ENCODE measurements at regions not wholly inside any gene's neighbourhood (a gene's known extent, or its start where the extent isn't known, plus 50 kb on each side); places are given as distances from the start of the nearest gene placed in this dataset.

DNA sequence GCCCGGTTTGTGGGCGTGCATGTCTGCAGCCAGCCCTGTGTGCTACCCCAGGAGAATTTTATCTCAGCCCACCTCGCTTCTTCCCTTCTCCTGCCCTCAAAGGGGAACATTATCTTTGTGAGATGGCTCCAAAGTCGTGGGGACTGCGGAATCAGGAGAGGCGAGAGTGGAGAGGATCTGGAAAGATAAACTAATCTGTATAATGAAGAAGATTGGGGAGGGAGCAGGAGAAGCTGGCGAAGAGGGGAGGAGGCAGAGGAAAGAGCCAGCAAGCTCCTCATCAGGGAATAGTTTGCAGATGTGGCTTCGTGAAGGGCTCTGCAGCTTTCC lies 310.3 kb downstream of the MATN1 start:
- no peak for DNase-seq
- no peak for TF ChIP-seq GATA1 (IDR thresholded peaks at IDR 0.05; ENCODE audit: low read depth, low read length)
- TF ChIP-seq POLR2A (IDR thresholded peaks at IDR 0.05; ENCODE audit: low read length), result no peak

DNA sequence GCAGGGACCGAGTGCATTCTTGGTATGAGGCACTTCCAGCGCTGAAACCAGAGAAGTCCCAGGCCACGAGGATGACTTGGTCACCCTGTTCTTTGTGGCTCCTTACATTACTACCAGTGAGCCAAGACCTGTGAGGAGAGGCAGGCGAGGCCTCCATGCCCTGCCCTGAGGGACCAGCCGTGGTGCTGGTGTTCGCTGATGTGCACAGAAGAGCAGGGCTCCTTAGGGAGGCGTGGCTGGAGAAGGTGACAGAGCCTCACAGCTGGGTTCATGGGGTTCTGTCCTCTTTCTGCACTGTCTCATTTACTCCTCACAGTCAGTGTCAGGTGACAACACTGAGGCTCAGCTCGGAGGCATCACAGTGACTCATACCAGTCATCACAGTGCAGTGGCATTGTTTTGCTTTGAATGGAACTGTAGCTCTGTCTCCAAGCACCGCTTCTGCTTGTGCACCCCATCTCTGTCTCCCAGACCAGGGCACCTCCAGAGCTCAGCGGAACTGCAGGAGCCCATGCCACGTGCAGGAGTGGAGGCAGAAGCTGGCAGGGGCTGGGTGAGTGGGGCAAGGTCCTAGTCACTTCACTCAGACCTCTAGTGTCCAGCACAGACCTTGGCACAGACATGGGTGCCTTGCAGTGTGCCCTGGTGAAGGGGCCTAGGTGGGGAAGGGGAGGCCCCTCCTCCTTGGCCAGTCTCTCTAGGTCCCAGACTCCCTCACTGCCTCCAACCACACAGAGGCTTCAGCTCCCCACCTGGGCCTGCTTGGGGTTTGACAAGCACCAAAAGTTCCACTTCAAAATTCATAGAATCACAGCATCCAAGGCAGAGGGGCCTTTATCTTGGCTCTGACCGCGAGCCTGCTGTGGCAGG lies 310.9 kb downstream of the MATN1 start:
- no peak for DNase-seq
- TF ChIP-seq POLR2A (IDR thresholded peaks at IDR 0.05; ENCODE audit: low read length) (no peak), GATA1 (IDR thresholded peaks at IDR 0.05; ENCODE audit: low read depth, low read length) (no peak)

DNA sequence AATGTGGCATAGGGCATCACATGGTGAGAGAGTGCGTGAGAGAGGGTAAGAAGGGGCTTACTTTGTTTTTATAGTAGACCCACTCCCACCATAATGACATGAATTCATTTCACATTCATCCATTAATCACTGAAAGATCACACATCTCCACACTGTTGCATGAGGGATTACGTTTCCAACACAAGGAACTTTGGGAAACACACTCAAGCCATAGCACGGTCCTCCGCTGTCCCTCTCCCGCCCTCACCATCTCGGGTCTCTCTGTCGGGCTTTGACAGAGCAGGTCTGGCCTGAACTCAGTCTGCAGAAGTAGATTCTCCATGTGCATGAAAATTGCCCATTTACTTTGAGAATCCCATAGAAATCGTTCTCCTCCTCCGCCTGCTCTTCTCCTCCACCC lies 312.2 kb downstream of the MATN1 start:
- DNase-seq, result no peak
- no peak for TF ChIP-seq POLR2A (IDR thresholded peaks at IDR 0.05; ENCODE audit: low read length)
- no peak for TF ChIP-seq GATA1 (IDR thresholded peaks at IDR 0.05; ENCODE audit: low read depth, low read length)

DNA sequence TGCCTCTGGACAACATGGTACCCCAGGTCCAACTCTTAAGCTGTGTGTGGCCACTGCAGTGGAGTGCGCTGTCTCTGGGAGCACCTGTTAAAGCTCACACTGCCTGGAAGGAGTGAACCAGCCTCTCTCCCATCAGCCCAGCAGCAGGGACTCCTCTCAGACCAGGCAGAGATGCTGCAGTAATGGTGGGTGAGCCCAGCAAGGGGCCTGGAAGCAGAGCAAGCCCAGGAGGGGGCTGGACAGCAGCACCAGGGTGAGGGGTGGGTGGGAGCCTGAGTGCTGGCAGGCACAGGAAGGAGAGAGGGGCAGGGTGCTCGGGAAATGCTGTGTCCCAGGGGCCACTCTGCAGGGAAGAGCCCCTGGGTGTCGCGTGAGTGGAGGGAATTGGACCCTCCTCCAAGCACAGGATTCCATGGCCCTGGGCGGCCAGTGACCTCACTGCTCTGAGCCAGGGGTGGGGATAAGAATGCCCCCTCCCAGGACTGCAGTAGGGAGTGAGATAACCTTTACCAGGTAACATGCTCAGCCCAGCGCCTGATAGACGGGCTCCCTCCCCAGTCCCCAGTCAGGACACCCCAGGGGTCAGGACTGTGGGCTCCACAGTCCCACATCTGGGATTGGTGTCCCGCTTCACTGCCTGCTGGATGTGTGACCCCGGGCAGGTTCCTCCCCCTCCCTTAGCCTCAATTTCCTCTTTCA lies 313.1 kb downstream of the MATN1 start:
- DNase-seq, result no peak

DNA sequence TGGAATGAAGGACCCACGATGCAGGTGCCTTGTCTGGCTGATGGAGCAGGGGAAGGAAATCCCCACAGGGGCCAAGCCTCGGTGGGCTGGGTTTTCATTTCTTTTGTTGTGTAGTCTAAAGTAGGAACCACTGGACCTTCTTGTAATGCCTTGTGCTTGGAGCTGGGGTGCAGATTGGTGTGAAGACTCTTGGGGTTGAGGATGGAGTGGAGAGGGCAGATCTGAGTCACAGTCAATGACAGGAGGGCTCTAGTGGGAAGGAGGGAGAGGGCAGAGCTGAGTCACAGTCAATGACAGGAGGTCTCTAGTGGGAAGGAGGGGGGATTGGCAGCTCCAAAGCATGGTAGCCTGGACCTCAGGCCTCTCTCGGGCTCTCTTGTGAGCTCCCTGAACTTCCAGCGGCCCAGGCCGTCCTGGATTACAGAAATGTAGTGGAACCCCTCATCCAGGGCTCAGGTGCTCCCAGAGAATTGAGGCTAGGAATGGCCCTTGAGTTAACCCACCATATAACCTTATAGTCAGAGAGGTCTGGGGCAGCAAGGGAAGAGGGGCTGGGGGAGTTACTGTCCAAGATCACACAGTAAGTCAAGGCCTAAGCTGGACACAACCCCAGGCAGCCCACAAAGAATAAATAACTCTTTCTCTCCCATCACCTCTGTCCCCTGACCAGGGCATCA lies 313.8 kb downstream of the MATN1 start:
- TF ChIP-seq GATA1 (IDR thresholded peaks at IDR 0.05; ENCODE audit: low read depth, low read length), result no peak
- TF ChIP-seq POLR2A (IDR thresholded peaks at IDR 0.05; ENCODE audit: low read length), result no peak
- no peak for DNase-seq

More for the DNA sequence above, 313.1 kb downstream of the MATN1 start:
- TF ChIP-seq POLR2A (IDR thresholded peaks at IDR 0.05; ENCODE audit: low read length), result no peak
- no peak for TF ChIP-seq GATA1 (IDR thresholded peaks at IDR 0.05; ENCODE audit: low read depth, low read length)

DNA sequence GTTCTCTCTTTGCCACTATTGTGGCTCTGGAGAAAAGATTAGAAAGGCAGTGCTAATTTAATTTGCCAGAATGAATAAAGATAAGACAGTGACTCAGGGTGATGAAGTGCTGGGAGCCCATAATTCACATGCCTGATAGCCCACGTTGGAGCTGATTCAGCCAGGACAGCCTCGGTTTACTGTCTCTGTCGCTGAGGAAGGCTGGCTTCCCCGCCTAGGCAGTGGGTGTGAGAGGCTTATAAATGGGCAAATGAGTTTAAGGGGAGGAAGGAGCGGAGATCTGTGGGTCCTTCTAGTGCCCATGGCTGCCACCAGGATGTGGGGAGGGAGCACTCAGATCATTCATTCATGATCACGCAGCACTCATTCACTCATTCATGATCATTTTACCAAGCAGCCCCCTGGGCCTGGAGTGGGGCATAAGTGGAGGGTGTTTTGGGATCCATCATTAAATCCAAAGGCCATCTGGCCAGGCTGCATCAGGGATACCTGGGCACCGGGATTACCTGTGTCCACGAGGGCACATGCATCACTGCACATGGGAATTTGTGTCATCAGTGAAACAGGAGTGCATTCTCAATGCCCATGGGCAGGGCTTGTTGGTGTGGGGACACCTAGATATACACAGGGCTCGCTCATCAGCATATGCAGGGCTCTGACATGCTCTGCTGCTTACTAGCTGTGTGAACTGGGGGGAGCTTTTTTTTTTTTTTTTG lies 315.4 kb downstream of the MATN1 start:
- no peak for TF ChIP-seq POLR2A (IDR thresholded peaks at IDR 0.05; ENCODE audit: low read length)
- no peak for TF ChIP-seq GATA1 (IDR thresholded peaks at IDR 0.05; ENCODE audit: low read depth, low read length)
- no peak for DNase-seq

DNA sequence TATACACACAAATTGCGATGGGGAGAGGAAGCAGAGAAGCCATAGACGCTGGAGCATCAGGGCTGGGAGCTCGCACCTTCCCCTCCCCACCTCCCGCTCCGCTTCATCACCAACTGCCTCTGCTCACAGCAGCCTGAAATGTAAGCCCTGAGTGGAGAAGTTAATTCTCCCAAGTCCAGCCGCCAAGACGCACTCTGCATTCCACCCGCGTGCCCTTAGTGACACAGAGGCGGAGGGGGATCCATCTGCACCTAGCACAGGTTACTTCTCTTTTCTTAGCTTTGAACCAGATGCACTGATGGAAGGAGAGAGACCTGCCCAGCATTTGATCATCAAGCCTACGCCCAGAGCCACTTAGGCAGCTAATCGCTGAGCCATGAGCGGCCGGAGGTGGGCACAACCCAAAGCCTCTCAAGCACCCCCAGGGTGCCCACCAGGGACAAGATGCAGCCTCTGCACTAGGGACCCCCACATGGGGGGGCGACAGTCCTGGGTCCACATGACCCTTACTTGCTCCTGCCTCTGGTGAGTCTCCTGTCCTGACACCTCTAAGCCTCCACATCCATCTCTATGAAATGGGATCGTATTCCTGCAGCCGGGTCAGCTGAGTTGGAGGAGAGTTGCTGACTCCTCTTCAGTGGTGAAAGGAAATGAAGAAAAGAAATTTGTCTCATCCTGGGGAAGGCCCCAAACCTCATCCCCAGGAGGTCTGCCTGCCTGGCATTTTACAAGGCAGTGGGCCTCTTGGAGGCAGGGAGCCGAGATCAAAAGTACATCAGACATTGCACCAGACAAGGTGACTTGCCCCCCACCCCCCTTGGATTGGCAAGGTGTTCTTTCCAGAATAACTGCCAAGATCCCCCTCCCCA lies 316.2 kb downstream of the MATN1 start:
- no peak for DNase-seq
- TF ChIP-seq POLR2A (IDR thresholded peaks at IDR 0.05; ENCODE audit: low read length) (no peak), GATA1 (IDR thresholded peaks at IDR 0.05; ENCODE audit: low read depth, low read length) (no peak)

DNA sequence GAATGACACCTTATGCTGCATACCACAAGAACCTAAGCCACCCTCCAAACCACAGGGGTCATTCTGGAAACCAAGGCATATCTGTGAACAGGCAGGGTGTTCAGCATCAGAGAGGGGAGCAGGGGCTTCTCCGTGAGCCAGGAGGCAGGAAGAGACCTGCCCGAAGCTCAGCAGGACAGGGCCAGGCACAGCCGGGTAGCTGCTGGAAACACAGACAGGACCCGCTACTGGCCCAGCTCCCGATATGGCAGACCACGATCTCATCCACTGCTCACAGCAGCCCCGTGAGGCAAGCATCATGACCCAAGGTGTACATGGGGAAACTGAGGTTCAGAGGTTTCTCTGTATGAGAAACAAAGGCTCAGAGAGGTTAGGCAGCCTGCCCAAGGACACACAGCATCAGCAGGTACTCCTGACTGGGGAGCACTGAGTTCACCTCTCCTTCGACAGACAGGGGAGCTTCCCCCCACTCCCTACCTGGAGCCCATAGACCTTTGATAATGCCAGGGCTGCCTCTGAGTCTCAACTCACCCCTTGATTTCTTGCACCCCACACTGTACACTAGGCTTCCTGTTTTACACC lies 317.7 kb downstream of the MATN1 start:
- DNase-seq, result no peak
- TF ChIP-seq POLR2A (IDR thresholded peaks at IDR 0.05; ENCODE audit: low read length), result no peak
- TF ChIP-seq GATA1 (IDR thresholded peaks at IDR 0.05; ENCODE audit: low read depth, low read length), result no peak

DNA sequence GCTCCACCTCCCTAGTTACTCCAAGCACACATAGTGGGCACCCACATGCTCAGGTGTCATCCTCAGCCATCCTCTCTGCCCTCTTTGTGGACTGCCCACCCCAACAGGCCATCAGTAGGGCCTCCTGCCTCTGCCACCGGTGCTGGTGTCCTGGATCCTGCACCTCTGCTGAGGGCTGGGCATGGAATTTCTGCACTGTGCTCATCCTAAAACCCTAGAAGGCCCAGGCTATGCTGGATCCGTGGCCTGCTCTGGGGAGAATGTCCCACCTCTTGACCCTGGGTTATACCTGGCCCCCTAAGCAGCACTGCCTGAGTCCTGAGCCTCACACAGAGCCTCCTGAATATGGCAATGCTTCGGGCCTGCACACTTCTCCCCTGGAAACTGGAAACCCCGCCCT lies 318.3 kb downstream of the MATN1 start:
- no peak for DNase-seq
- TF ChIP-seq POLR2A (IDR thresholded peaks at IDR 0.05; ENCODE audit: low read length), result no peak
- TF ChIP-seq GATA1 (IDR thresholded peaks at IDR 0.05; ENCODE audit: low read depth, low read length), result no peak

DNA sequence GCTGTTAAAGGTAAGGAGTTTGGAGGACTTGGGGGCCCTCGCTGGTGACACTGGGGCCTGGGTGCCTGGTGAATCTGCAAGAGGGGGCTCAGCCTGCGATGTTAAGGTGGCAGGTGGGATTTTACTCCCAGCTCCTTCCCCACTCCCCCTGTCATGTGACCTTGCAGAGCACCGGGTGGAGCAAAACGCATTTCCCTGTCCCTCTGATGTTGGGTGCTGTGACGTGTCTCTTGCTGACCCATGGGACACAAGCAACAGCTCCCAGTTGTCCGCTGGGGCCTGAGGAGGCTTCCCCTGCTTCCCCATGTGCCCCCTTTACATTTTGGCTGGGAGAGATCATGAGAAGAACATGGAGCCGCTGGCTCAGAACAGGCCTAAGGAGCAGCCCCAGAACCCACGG lies 319.0 kb downstream of the MATN1 start:
- TF ChIP-seq GATA1 (IDR thresholded peaks at IDR 0.05; ENCODE audit: low read depth, low read length) (no peak), POLR2A (IDR thresholded peaks at IDR 0.05; ENCODE audit: low read length) (no peak)
- no peak for DNase-seq

DNA sequence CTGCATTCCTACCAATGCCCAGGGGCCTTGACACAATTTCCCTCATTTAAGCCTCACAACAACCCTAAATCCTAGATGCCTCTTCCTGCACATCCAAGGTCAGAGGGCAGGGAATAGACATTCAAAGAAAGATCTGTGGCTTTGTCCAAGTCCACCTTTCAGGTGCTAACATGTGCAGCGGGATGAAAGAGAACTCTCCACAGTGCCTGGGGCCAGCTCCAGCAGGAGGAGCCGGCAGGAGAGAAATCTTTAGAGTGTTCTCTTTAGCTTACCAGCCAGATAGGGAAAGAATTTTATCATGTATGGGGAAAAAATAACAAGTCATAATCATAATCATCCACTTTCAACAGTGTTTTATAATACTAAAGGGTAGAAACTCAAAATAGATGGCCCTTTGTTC lies 319.7 kb downstream of the MATN1 start:
- TF ChIP-seq POLR2A (IDR thresholded peaks at IDR 0.05; ENCODE audit: low read length) (no peak), GATA1 (IDR thresholded peaks at IDR 0.05; ENCODE audit: low read depth, low read length) (no peak)
- no peak for DNase-seq

DNA sequence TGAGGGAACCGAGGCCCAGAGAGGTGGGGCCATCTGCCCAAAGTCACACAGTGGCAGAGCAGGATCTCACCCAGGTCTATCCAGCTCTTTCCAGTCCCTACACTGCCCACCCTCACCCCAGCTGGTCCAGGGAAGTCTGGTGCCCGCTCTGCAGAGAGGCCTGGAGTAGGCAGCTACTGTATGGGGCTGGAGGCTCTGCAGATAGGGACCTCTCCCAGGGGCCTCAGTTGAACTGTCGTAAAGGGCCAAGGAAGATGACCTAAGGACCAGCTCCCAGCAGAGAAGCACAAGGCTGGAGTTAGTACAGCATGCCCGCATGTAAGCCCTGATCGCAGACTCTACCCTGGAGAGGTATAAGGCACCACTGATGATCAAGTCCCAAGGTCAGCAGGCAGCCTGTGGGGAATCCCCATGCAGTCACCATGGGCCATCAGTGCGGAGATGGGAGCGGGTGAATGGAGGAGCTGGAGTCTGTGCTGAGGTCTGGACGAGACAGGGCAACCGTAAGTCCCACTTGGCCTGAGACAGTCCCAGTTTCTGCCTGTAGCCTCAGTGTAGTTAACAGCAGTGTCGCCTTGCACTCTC lies 320.2 kb downstream of the MATN1 start:
- no peak for DNase-seq

More for the DNA sequence above, 320.2 kb downstream of the MATN1 start:
- no peak for TF ChIP-seq GATA1 (IDR thresholded peaks at IDR 0.05; ENCODE audit: low read depth, low read length)

All from erythroblast (primary cell).